GM18507 (cell line): ENCODE measurements at regions not wholly inside any gene's neighbourhood (a gene's known extent, or its start where the extent isn't known, plus 50 kb on each side); places are given as distances from the start of the nearest gene placed in this dataset.
"Not testable (repeated sequence)": the region's sequence is repeated elsewhere in the genome, so short reads cannot be mapped to it uniquely, and the experiment has no call there.

Experiments
- DNase-seq: peaks from one replicate; pipeline ENCODE4 v3.0.0; 2011; ENCODE audit warnings: low read depth; ENCODE audit not compliant: insufficient read length; ENCODE audit errors: extremely low spot score
- FAIRE-seq: peaks from 2 replicates; lab custom pipeline; 2011; peaks lifted over from hg19 to GRCh38; lab: Jason Lieb, UNC

DNA sequence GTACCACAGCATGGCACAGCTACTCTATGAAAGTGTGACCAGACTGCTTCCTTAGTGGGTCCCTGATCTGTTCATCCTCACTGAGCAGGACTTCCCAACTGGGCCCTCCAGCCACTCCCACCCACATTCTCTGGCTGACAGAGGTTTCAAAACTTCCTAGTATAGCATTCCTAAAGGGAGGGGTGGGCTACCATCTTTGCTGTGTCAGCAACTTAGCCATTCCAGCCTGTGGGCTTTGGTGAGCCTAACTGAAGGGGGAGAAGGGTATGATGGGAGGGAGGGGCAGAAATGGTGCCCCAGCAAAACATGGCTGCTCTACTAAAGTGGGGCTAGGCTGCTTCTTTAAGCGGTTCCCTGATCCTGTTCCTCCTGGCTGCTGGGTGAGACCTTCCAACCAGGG is 265.2 kb upstream of the ADGRL4 start:
- FAIRE-seq (no peak), DNase-seq (no peak)

DNA sequence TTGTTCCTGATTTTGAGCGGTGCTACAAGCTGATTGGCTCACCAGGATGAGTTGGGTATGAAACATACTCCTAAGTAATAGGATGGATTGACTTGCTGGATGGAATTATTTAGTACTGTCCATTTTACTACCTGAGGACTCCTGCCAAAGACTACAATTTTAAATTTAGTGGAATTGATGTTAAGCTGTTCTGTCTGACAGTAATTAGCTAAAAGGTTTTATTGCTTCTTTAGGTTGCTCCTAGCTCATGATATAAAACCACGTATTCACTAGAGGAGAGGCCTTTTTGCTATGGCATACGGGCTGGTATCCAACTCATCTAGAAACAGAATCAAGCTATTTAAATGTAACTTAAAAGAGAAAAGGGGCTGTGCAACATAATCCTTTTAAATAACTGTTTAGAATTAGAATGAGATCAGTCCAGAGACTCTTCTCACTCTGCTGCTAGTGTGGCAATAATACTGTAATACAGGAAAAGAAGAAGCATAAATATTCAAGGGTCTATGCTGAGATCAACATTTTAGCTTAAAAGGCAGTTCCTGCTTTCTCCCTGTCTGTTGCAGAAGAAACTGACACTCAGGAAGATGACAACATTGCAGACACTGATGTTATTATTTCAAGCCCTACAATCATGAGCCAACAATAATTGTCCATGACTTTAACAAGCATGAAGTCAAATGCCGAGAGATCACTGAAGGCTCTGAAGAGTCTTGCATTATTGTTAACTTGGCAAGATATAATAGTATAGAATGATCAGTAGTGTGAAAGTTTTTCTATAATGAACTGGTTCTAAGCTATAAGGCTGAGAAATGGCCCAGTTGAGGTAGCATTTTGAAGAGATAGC is 258.7 kb upstream of the ADGRL4 start:
- FAIRE-seq, result no peak
- DNase-seq, result no peak

DNA sequence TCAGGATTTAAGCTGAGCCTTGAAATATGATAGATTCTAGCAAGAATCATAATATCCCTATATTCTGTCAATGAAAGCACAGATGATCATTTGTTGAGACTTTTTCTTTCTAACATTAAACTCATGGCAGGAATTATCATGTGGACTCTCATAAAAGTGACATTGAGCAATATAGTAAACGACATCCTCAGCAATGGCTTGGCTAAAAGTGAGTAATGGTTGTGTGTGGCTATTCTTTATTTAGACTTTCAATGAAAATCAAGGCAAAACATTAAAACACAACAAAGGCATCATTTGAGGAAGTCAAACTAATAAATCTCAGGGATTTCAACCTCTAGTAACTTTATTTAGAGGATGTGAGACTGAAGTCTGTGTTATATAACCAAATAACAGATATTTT is 257.8 kb upstream of the ADGRL4 start:
- DNase-seq, result no peak
- no peak for FAIRE-seq

DNA sequence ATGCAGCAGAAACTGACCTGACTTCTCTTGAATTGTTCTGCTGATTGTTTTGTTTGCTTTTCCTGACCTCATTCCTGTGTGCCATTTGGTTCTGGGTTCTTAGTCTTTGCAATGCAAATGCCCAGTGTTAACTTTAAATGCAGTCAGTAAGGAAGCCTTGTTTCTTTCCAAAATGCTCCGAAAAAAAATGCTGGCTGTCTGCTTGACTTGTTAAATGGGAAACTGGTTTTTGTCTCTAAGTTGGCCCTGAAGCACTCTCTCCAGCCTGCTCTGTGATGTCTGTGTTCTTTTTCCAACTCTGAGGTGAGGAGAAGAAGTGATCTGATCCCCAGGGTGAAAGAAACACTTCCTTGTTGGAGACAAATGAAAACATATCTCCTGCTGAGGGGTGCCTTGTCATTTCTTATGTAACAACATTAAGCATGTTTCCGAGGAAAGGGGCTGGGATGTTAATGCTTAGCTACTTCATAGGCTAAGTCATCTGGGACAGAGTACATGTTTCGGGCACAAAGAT is 256.3 kb upstream of the ADGRL4 start:
- DNase-seq (no peak), FAIRE-seq (no peak)

DNA sequence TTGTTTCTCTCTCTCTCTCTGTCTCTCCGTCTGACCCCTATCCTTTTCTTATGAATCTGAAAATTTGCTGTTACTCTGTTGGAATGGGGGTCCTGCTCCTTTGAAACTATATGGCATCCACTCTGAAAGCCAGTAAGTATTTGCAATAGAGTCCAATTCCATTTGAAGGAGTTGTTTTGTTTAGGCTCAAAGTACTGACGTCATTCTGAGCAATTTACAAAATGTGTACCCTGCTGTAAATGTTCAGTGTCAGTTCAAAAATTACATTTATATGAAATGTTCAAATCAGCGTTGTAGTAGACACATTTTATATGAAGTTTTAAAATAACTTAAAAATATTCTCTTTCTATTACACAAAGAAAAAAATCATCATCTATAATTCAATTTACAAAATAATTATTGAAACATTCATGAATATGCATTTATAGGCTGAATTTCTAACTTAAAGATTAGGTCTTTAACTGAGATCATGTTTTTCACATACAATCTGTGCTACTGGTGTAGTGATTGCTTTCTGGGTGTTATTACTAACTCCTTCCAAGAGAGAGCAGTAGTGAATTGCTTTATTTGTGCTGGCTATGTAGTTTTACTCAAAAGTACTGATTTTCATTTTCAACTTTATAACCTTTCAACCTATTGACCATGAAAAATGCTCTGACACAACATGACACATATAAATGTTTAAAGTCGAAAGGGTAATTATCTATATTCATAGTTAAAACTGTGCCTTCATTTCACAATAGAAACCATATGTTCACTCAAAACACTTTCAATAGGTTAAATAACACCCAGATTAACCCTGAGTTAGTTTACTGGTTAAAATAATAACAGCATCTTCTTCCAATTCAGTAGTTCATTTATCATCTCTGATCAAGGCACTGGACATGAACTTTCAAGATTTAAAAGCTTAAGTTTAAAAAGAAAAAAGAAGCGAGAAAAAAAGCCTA is 253.1 kb upstream of the ADGRL4 start:
- FAIRE-seq (peak; percentile 58), DNase-seq (no peak)

DNA sequence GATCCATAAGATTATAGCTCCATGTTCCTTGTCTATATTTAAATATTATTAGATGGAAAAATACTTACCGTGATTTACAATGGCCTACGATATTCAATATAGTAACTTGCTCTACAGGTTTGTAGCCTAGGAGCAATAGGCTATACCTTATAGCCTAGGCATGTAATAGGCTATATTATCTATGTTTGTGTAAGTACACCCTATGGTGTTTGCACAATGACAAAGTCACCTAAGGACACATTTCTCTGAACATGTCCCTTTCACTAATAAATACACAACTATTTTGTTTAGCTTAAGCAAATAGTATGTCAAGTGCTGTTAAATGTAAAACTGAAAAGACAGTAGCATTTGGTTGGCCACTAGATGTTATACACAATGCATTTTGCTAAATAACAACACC is 248.9 kb upstream of the ADGRL4 start:
- DNase-seq (no peak), FAIRE-seq (no peak)

DNA sequence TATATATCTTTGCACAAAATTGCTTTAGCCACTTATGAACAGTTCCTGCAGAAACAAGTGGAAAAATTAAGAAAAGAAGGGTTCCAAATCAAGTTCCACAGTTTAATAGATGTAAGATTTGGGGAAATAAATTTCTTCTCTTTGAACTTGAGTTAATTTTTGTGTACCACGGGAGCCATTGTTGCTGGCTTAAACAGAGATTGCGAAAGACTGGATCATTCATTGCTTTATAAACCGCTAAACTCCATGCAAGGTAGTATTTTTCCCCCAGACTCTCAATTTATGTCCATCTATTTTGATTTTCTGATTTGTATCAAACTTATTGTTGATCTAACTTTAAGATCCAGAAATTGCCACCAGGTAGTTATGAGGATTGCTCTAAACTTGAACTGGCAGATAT is 246.1 kb upstream of the ADGRL4 start:
- FAIRE-seq (no peak), DNase-seq (no peak)

DNA sequence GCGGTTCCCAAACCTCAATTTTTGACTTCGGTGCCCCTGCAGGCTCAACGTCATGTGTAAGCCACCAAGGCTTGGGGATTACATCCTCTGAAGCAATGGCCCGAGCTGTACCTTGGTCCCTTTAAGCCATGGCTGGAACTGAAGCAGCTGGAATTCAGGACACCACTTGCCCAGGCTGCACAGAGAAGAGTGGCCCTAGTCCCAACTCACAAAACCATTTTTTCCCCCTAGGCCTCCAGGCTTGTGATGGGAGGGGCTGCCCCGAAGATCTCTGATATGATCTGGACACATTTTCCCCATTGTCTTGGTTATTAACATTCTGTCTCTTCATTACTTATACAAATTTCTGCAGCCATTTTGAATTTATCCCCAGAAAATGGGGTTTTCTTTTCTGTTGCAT is 233.3 kb upstream of the ADGRL4 start:
- FAIRE-seq (no peak), DNase-seq (no peak)

DNA sequence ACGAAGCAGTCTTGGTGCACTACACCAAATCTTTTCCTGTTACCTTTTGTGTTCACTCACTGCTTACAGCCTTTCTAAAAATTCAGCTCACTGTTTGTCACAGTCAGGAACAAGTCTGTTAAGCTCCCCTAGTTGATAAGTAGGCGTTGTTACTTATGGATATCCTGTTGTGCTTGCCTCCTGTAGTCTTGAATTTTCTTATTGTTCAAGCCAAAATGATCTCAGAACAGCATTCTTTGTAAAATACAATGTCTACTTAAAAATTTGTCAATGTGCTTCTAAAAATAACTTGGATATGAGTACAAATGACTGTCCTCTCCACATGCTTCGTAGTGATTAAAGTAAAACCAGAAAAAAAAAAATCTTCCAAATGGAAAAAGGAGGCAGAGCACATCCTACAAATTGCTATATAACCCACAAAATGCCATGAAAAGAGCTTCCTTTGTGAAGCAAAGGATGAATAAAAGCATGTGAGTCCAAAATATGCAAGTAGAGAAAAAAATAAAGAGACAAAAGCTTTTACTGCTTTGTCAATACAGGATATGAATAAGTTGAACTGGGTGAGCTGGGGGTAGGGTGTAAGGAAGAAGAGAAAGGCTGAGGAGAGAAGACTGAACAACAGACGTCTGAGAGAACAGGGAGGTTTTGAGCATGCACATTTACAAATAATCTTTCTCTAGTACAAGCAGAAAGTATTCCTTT is 228.9 kb upstream of the ADGRL4 start:
- DNase-seq (no peak), FAIRE-seq (no peak)

DNA sequence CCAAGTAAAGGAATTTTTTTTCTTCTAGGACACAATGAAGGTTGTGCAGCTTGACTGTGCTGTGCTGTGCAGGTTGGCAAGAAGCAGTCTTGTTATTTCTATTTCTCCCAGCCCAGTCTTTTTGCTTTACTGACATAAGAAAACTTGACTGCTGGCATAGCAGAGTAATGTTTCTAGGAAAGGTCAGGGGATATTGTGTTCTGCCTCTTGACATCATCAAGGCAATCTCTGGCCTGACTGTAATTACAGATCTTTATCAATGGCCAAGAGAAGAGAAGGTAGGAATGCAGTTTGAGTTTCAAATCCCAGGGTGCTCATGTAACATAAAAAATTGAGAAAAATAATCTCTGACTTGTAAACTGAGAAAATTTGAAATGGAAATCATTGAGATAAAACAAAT is 226.3 kb upstream of the ADGRL4 start:
- FAIRE-seq, result no peak

DNA sequence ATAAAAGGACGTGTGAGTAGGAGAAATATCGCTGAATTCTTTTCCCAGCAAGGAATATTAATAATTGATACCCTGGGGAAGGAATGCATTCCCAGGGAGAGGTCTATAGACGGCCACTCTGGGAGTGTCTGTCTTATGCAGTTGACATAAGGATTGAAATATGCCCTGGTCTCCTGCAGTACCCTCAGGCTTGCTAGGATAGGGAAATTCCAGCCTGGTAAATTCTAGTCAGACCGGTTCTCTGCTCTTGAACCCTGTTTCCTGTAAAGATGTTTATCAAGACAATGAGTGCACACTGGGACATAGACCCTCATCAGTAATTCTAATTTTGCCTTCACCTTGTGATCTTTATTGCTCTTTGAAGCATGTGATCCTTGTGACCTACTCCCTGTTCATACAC is 224.2 kb upstream of the ADGRL4 start:
- DNase-seq, FAIRE-seq: not testable (repeated sequence)

More for the DNA sequence above, 226.3 kb upstream of the ADGRL4 start:
- DNase-seq, result no peak

DNA sequence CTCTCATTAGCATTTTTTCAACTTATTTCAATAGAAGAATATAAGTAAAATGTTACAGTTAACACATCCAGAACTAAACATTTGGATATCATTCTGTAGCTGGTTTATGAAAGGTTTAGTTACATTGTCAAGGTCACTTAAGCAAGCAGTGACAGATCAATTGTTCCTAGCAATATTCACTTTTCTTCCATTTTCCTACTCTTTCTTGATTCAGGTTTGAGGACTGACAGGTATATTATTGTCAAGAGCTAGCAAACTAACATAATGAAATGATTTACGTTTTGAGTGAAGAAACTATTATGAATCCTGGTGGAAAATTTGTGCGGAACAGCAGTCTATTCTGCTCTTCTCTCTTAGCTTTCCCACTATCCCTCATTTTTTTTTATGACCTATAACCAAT is 220.4 kb upstream of the ADGRL4 start:
- DNase-seq (no peak), FAIRE-seq (no peak)

DNA sequence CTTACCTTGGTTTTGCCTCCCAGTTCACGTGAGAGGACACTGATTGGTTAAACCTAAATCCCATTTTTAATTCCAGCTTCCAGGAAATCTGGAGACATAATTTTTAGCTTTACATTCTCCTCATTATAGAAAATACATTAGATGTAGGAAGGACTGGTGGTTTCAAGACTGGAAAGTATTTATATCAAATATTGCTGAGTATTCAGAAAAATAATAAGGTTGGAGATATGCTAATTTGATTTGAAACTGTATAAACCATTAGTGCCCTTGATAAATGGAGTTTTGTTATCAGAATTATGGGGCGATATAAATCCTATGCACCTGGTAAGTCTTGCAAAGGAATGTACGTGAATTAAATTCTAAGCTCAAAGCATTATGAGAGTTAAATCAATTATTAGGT is 218.0 kb upstream of the ADGRL4 start:
- no peak for FAIRE-seq
- DNase-seq, result no peak

DNA sequence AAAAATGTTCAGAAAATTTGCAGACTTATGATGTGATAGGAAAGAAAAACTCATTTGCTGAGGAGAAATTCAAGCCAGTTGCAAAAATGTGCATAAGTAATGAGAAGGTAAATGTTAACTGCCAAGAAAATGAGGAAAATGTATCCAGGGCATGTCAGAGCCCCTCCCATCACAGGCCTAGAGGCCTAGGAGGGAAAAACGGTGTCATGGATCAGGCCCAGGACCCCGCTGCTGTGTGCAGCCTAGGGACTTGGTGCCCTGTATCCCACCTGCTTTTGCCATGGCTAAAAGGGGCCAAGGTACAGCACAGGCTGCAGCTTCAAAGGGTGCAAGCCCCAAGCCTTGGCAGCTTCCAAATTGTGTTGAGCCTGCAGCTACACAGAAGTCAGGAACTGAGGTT is 214.0 kb upstream of the ADGRL4 start:
- FAIRE-seq, result no peak
- no peak for DNase-seq

DNA sequence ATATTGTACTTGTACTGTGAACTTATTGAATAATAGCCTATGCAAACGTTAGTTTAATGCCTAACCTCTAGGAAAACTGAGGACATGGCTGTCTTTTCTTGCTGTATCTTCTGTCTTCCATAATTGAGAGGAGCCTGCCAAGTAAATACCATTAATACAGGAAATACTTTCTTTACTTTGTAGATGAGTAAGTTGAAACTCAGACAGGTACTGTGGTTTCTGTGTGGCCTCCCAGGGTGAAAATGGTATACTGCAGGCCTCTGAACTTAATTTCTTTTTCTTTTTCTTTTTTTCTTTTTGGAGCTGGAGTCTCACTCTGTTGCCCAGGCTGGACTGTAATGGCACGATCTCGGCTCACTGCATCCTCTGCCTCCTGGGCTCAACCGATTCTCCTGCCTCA is 208.8 kb upstream of the ADGRL4 start:
- DNase-seq (no peak), FAIRE-seq (no peak)

DNA sequence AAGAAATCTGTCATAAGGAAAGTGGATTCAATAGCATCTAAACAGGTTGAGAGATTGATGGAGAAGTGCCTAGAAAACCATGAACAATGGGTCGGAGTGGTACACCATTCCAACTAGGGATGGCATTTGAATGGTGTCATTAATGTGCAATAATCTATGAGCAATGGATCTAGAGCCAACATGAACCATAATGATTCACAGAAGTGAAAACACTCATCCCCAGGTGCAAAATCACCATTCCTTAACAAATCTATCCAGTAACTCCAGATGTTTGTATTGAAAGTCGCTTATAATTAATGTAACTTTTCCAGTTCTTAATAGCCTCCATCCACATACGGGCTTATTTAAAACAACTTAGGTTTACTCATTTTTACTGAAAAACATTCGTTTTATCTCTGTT is 201.3 kb upstream of the ADGRL4 start:
- FAIRE-seq (no peak), DNase-seq (no peak)

DNA sequence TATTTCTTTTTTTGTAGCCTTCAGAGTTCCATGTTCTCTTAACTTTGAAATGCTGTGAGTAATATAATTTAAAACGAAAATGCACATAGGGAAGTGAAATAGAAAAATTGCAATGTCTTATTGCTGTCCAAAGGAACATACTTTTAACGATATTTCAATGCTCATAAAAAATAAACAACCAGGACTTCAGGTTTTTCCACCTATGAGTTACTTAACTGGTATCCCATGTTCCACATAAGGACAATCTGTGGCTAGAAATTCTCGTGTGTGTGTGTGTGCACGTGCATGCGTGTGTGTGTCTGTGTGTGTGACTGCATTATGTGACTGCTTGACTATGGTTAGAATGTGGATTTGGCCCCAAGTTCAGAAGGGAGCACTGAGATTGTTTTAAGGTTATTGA is 200.8 kb upstream of the ADGRL4 start:
- FAIRE-seq, result peak; percentile 15

DNA sequence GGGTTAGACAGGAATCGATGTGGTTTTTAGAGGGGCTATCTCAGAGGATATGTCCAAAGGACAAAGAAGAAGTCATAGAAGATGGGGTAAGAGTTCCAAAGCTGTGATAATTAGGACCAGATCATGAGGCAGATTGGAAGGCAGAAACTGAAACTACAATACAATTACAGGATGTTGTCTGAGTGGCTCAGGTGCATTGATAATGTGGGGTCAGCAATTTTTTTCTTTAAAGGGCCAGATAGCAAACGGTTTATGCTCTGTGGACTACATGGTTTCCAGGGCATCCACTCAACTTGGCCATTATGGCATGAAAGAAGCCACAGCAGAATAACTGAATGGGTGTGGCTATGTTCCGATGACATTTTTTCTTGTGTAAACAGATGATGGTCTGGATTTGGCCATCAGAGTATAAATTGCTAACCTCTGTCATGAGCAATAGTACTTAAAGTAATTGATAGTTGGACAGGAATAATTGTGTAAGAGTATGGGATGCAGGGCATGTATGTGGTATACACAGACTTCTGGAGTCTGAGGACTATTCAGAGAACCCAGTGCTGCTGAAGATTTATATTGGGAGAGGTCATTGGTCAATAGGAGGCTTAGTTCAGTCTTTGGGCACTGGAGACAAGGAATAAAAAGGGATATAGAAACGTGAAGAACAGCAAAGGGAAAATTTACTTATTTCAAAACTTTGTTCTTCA is 198.4 kb upstream of the ADGRL4 start:
- no peak for DNase-seq

More for the DNA sequence above, 200.8 kb upstream of the ADGRL4 start:
- DNase-seq, result no peak

DNA sequence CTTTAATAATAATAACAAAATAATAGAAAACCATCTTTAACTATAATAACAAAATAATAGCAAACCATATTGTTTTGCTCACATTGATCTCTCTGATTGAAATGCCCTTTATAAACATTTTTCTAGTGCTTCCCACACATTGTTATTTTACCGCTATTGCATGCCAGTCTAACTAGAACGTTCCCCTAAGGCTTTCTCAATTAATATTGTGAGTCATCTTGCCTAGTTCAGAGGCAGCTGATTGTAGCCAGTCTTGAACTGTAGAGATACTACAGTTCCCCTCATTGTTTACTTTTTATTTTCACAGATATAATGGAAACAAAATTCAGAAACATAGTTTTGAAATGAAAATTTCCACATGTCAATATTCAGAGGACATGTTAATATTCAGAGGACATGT is 192.3 kb upstream of the ADGRL4 start:
- no peak for FAIRE-seq
- no peak for DNase-seq

More for the DNA sequence above, 198.4 kb upstream of the ADGRL4 start:
- FAIRE-seq, result no peak
